HEK293 (cell line): ENCODE measurements at regions not wholly inside any gene's neighbourhood (a gene's known extent, or its start where the extent isn't known, plus 50 kb on each side); places are given as distances from the start of the nearest gene placed in this dataset.

ENCODE experiments used
- CTCF ChIA-PET: fragments of 350-600 bp; formaldehyde crosslinking; extraction: SDS; loops from one replicate; lab custom pipeline; 2021; ENCODE audit warnings: antibody characterized with exemption; lab: Yijun Ruan, JAX
- POLR2A ChIA-PET: fragments of 300-600 bp; formaldehyde crosslinking; extraction: SDS; loops from one replicate; lab custom pipeline; 2020; ENCODE audit warnings: antibody characterized with exemption, inconsistent platforms; lab: Yijun Ruan, JAX
- H3K27ac ChIP-seq: fragments of 200-500 bp; sonication (Bioruptor generic); 2 replicates; pipeline ENCODE4 v1.5.1; 2014; ENCODE audit warnings: low read depth, low read length, control low read depth, inconsistent platforms; ENCODE audit errors: extremely low read depth
- H3K36me3 ChIP-seq, 2 experiments: fragments of 200-500 bp in 1 of 2; sonication (Bioruptor generic) in 1 of 2; 1 replicate in 1 of 2; 2 replicates in 1 of 2; pipeline ENCODE4 v1.5.1; 2014 to 2017; ENCODE audit warnings: inconsistent platforms in 2 of 2, low read length in 2 of 2; ENCODE audit not compliant: control insufficient read depth in 2 of 2, insufficient read depth in 1 of 2
- H3K4me1 ChIP-seq: fragments of 200-500 bp; sonication (Bioruptor generic); 2 replicates; pipeline ENCODE4 v1.5.1; 2014; ENCODE audit warnings: mild to moderate bottlenecking, low read length, inconsistent platforms; ENCODE audit not compliant: control insufficient read depth, insufficient read depth
- H3K4me3 ChIP-seq: 2 replicates; pipeline ENCODE4 v1.5.1; 2011; ENCODE audit warnings: low read depth, mild to moderate bottlenecking, control low read depth, low read length, moderate library complexity
- H3K9me3 ChIP-seq: fragments of 200-500 bp; sonication (Bioruptor generic); 2 replicates; pipeline ENCODE4 v1.5.1; 2014; ENCODE audit warnings: low read depth, low read length, inconsistent platforms; ENCODE audit not compliant: control insufficient read depth, insufficient read depth
- ELK4 ChIP-seq: IDR thresholded peaks from 2 replicates; pipeline ENCODE4 v1.6.1; 2011; ENCODE audit warnings: mild to moderate bottlenecking, low read depth, low read length, borderline replicate concordance
- TCF7L2 ChIP-seq: IDR thresholded peaks from 2 replicates; pipeline ENCODE4 v1.6.1; 2011; ENCODE audit warnings: low read depth, mild to moderate bottlenecking, inconsistent platforms, low read length, moderate library complexity, borderline replicate concordance
- TRIM28 ChIP-seq: IDR thresholded peaks from 2 replicates; pipeline ENCODE4 v1.6.1; 2011; ENCODE audit warnings: low read length, control low read depth, borderline replicate concordance
- ZBTB10 ChIP-seq: fragments of 450-650 bp; formaldehyde crosslinking; IDR thresholded peaks from 2 replicates; pipeline ENCODE4 v1.5.1; 2016; ENCODE audit warnings: missing biosample characterization, missing genetic modification characterization
- ZBTB44 ChIP-seq: fragments of 450-650 bp; IDR thresholded peaks from 2 replicates; pipeline ENCODE4 v1.5.1; 2018; ENCODE audit warnings: missing biosample characterization, mild to moderate bottlenecking, missing genetic modification characterization
- ZNF114 ChIP-seq: fragments of 450-650 bp; formaldehyde crosslinking; IDR thresholded peaks from 2 replicates; pipeline ENCODE4 v1.5.0; 2017; ENCODE audit warnings: missing biosample characterization, missing genetic modification characterization
- ZNF133 ChIP-seq: fragments of 450-650 bp; formaldehyde crosslinking; IDR thresholded peaks from 2 replicates; pipeline ENCODE4 v1.5.1; 2016; ENCODE audit warnings: missing biosample characterization, missing genetic modification characterization
- ZNF16 ChIP-seq: fragments of 450-650 bp; formaldehyde crosslinking; IDR thresholded peaks from 2 replicates; pipeline ENCODE4 v1.5.1; 2016; ENCODE audit warnings: low read depth, missing biosample characterization, missing genetic modification characterization
- ZNF184 ChIP-seq: fragments of 450-650 bp; IDR thresholded peaks from 2 replicates; pipeline ENCODE4 v1.5.1; 2018; ENCODE audit warnings: missing biosample characterization, mild to moderate bottlenecking, missing genetic modification characterization
- ZNF19 ChIP-seq: fragments of 450-650 bp; formaldehyde crosslinking; IDR thresholded peaks from 2 replicates; pipeline ENCODE4; 2016; ENCODE audit warnings: missing biosample characterization, missing genetic modification characterization, low read depth
- ZNF223 ChIP-seq: fragments of 450-650 bp; formaldehyde crosslinking; IDR thresholded peaks from 2 replicates; pipeline ENCODE4 v1.5.1; 2016; ENCODE audit warnings: missing biosample characterization, missing genetic modification characterization
- ZNF416 ChIP-seq: fragments of 450-650 bp; formaldehyde crosslinking; IDR thresholded peaks from 2 replicates; pipeline ENCODE4 v1.5.1; 2016; ENCODE audit warnings: missing biosample characterization, missing genetic modification characterization
- ZNF473 ChIP-seq: fragments of 450-650 bp; formaldehyde crosslinking; IDR thresholded peaks from 2 replicates; pipeline ENCODE4 v1.5.1; 2017; ENCODE audit warnings: missing biosample characterization, missing genetic modification characterization
- ZNF48 ChIP-seq: fragments of 450-650 bp; formaldehyde crosslinking; IDR thresholded peaks from 2 replicates; pipeline ENCODE4 v1.5.1; 2016; ENCODE audit warnings: missing biosample characterization, missing genetic modification characterization
- ZNF530 ChIP-seq: fragments of 450-650 bp; formaldehyde crosslinking; IDR thresholded peaks from 2 replicates; pipeline ENCODE4 v1.5.1; 2016; ENCODE audit warnings: low read depth, missing biosample characterization, missing genetic modification characterization
- ZNF621 ChIP-seq: fragments of 450-650 bp; formaldehyde crosslinking; IDR thresholded peaks from 2 replicates; pipeline ENCODE4 v1.5.1; 2017; ENCODE audit warnings: missing biosample characterization, missing genetic modification characterization
- ZNF629 ChIP-seq: fragments of 450-650 bp; formaldehyde crosslinking; IDR thresholded peaks from 2 replicates; pipeline ENCODE4 v1.5.1; 2017; ENCODE audit warnings: missing biosample characterization, missing genetic modification characterization
- ZNF660 ChIP-seq: fragments of 450-650 bp; IDR thresholded peaks from 2 replicates; pipeline ENCODE4 v1.5.1; 2018; ENCODE audit warnings: missing biosample characterization, mild to moderate bottlenecking, missing genetic modification characterization
- ZNF677 ChIP-seq: fragments of 450-650 bp; IDR thresholded peaks from 2 replicates; pipeline ENCODE4 v1.5.0; 2018; ENCODE audit warnings: missing biosample characterization, mild to moderate bottlenecking, missing genetic modification characterization, moderate library complexity
- ZNF776 ChIP-seq: fragments of 450-650 bp; formaldehyde crosslinking; IDR thresholded peaks from 2 replicates; pipeline ENCODE4 v1.5.0; 2017; ENCODE audit warnings: missing biosample characterization, missing genetic modification characterization, borderline replicate concordance
- ZNF792 ChIP-seq: fragments of 450-650 bp; formaldehyde crosslinking; IDR thresholded peaks from 2 replicates; pipeline ENCODE4 v1.5.1; 2016; ENCODE audit warnings: missing biosample characterization, missing genetic modification characterization
- ZNF843 ChIP-seq: fragments of 450-650 bp; formaldehyde crosslinking; IDR thresholded peaks from 2 replicates; pipeline ENCODE4 v1.5.1; 2016; ENCODE audit warnings: missing biosample characterization, missing genetic modification characterization
- ZSCAN5A ChIP-seq: fragments of 450-650 bp; formaldehyde crosslinking; IDR thresholded peaks from 2 replicates; pipeline ENCODE4 v1.5.1; 2016; ENCODE audit warnings: missing biosample characterization, missing genetic modification characterization
- TF ChIP-seq, protein P1 (sequence below): fragments of 450-650 bp; formaldehyde crosslinking; IDR thresholded peaks from 2 replicates; pipeline ENCODE4 v1.5.1; 2016; ENCODE audit warnings: missing biosample characterization, missing genetic modification characterization, borderline replicate concordance

DNA sequence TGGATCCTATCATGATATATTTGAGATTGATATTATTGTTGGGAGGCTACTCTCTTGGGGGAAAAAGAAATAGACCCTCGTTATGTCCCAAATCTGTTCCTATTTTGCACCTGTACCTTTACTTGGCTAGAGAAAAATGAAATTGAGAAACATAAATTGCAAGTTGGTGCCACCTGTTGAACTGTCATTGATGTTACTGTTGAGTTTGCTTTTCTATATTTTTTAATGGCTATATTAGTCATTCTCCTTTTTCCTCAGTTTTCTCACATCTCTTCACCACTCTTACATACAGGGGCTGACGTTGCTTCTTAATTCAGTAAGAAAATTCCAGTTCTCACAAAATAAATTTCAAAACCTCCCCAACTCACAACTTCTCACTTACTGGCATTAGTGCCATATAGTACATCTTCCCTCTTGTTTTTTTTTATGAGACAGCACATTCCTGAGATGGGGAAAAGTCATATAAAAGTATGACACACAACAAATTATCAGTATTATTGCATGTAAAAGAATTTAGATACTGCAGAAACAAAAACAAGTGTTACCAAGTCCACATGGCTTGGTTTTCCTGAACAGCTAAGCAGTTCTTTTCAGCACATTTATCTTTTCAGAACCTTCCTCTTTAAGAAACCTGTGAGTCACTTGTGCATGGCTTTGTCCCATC is 348.3 kb upstream of the DSEL start:
- no peak overlapping the region for H3K27ac ChIP-seq
- POLR2A ChIA-PET, result no interaction called here
- CTCF ChIA-PET, result no interaction called here
- H3K4me1 ChIP-seq, result no peaks in the 10 kb centered on the region
- no peaks in the 10 kb centered on the region for H3K36me3 ChIP-seq
- H3K9me3 ChIP-seq, result no peaks in the 10 kb centered on the region
- TF ChIP-seq ZNF416 (tag by site-specific recombination) (no peak), ZNF621 (tag by site-specific recombination) (no peak), ZNF114 (tag by site-specific recombination) (no peak), ZNF133 (tag by site-specific recombination) (no peak), ZNF223 (no peak), TRIM28 (no peak), ZNF19 (no peak), ELK4 (no peak)
- TF ChIP-seq, protein P1, sequence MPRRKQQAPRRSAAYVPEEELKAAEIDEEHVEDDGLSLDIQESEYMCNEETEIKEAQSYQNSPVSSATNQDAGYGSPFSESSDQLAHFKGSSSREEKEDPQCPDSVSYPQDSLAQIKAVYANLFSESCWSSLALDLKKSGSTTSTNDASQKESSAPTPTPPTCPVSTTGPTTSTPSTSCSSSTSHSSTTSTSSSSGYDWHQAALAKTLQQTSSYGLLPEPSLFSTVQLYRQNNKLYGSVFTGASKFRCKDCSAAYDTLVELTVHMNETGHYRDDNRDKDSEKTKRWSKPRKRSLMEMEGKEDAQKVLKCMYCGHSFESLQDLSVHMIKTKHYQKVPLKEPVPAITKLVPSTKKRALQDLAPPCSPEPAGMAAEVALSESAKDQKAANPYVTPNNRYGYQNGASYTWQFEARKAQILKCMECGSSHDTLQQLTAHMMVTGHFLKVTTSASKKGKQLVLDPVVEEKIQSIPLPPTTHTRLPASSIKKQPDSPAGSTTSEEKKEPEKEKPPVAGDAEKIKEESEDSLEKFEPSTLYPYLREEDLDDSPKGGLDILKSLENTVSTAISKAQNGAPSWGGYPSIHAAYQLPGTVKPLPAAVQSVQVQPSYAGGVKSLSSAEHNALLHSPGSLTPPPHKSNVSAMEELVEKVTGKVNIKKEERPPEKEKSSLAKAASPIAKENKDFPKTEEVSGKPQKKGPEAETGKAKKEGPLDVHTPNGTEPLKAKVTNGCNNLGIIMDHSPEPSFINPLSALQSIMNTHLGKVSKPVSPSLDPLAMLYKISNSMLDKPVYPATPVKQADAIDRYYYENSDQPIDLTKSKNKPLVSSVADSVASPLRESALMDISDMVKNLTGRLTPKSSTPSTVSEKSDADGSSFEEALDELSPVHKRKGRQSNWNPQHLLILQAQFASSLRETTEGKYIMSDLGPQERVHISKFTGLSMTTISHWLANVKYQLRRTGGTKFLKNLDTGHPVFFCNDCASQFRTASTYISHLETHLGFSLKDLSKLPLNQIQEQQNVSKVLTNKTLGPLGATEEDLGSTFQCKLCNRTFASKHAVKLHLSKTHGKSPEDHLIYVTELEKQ (tag by site-specific recombination), result no peak
- TF ChIP-seq, all 188 proteins: peak for 0
- H3K4me3 ChIP-seq, result no peak overlapping the region

- H3K27ac ChIP-seq, result no peak overlapping the region
- H3K36me3 ChIP-seq, result no peaks in the 10 kb centered on the region
- H3K4me3 ChIP-seq, result no peak overlapping the region
- POLR2A ChIA-PET, result no interaction called here
- TF ChIP-seq ZNF114 (tag by site-specific recombination), result no peak
- no peak for TF ChIP-seq ZNF677 (tag by site-specific recombination)
- no peak for TF ChIP-seq ZNF660 (tag by site-specific recombination)
- TF ChIP-seq ZNF48 (tag by site-specific recombination), result no peak
- no peak for TF ChIP-seq ZNF792 (tag by site-specific recombination)
- TF ChIP-seq TCF7L2, result no peak
- TF ChIP-seq ZNF776 (tag by site-specific recombination), result no peak
- no peak for TF ChIP-seq ZNF530 (tag by site-specific recombination)
- TF ChIP-seq ZSCAN5A (tag by site-specific recombination), result no peak
- no peak for TF ChIP-seq ZNF473
- TF ChIP-seq ZNF184, result no peak
- no peak for TF ChIP-seq ZNF843 (tag by site-specific recombination)
- no peak for TF ChIP-seq ZBTB44 (tag by site-specific recombination)
- no peak for TF ChIP-seq ZNF16 (tag by site-specific recombination)
- TF ChIP-seq ZBTB10 (tag by site-specific recombination), result no peak
- no peak for TF ChIP-seq ZNF133 (tag by site-specific recombination)
- TF ChIP-seq ZNF629 (tag by site-specific recombination), result no peak
- TF ChIP-seq, all 188 proteins: peak for 0
- no peaks in the 10 kb centered on the region for H3K9me3 ChIP-seq
- H3K4me1 ChIP-seq, result no peaks in the 10 kb centered on the region
- CTCF ChIA-PET, result interaction anchor here (0.7 kb wide), 1 partner anchor 1324 kb away, joined by 3 read pairs; no protein-coding TSS in a partner anchor
Observed at GRCh38 chr18:67862069-67862468, 345.5 kb upstream of the DSEL start.
